HepG2 (cell line): ENCODE measurements at regions not wholly inside any gene's neighbourhood (a gene's known extent, or its start where the extent isn't known, plus 50 kb on each side); places are given as distances from the start of the nearest gene placed in this dataset.

ENCODE experiments used
- ARNTL ChIP-seq: sonication (generic); formaldehyde crosslinking; IDR thresholded peaks from 2 replicates; pipeline ENCODE4 v1.4.0; 2020; ENCODE audit warnings: mild to moderate bottlenecking, missing genetic modification reagents
- HDAC1 ChIP-seq: sonication (generic); formaldehyde crosslinking; IDR thresholded peaks from 2 replicates; pipeline ENCODE4 v1.5.1; 2020; ENCODE audit warnings: mild to moderate bottlenecking, missing genetic modification reagents
- KLF15 ChIP-seq: sonication (generic); formaldehyde crosslinking; IDR thresholded peaks from 2 replicates; pipeline ENCODE4 v1.8.1; 2023; ENCODE audit warnings: borderline replicate concordance, mild to moderate bottlenecking, inconsistent platforms, missing genetic modification reagents, mixed read lengths
- NKX3-1 ChIP-seq: sonication (generic); formaldehyde crosslinking; IDR thresholded peaks from 2 replicates; pipeline ENCODE4 v1.5.0; 2020; ENCODE audit warnings: missing genetic modification reagents
- SMARCC2 ChIP-seq: fragments of 450-650 bp; IDR thresholded peaks from 2 replicates; pipeline ENCODE4 v1.6.1; 2017; ENCODE audit warnings: antibody characterized with exemption, mild to moderate bottlenecking
- SP1 ChIP-seq, 2 experiments: fragments of 450-650 bp in 1 of 2; sonication (generic) in 1 of 2; formaldehyde crosslinking in 1 of 2; IDR thresholded peaks; 2 replicates each; pipeline versions ENCODE4 v1.4.0 to v1.6.1; 2016 to 2020; ENCODE audit warnings: missing genetic modification reagents in 1 of 2
- ZMAT3 ChIP-seq: sonication (generic); formaldehyde crosslinking; conservative IDR thresholded peaks from 2 replicates; pipeline ENCODE4 v1.7.0; 2021; ENCODE audit warnings: missing genetic modification reagents
- ZNF274 ChIP-seq: sonication (generic); formaldehyde crosslinking; IDR thresholded peaks from 2 replicates; pipeline ENCODE4 v1.5.1; 2020; ENCODE audit warnings: mild to moderate bottlenecking, missing genetic modification reagents
- ZNF333 ChIP-seq: sonication (generic); formaldehyde crosslinking; IDR thresholded peaks from 2 replicates; pipeline ENCODE4 v1.4.0; 2020; ENCODE audit warnings: mild to moderate bottlenecking, missing genetic modification reagents, borderline replicate concordance
- ZNF337 ChIP-seq: sonication (generic); formaldehyde crosslinking; IDR thresholded peaks from 2 replicates; pipeline ENCODE4 v1.5.1; 2020; ENCODE audit warnings: missing genetic modification reagents, low read depth, mild to moderate bottlenecking, borderline replicate concordance
- ZNF501 ChIP-seq: sonication (generic); formaldehyde crosslinking; IDR thresholded peaks from 2 replicates; pipeline ENCODE4 v1.5.1; 2020; ENCODE audit warnings: mild to moderate bottlenecking, moderate library complexity, missing genetic modification reagents
- ZNF7 ChIP-seq: IDR thresholded peaks from 2 replicates; pipeline ENCODE4 v1.6.1; 2016; ENCODE audit warnings: missing biosample characterization, missing genetic modification reagents
- TF ChIP-seq, protein P1 (sequence below): sonication (generic); formaldehyde crosslinking; IDR thresholded peaks from 2 replicates; pipeline ENCODE4 v1.4.0; 2020; ENCODE audit warnings: missing genetic modification reagents
- TF ChIP-seq, protein P2 (sequence below): sonication (generic); formaldehyde crosslinking; IDR thresholded peaks from 2 replicates; pipeline ENCODE4 v1.5.1; 2020; ENCODE audit warnings: mild to moderate bottlenecking, missing genetic modification reagents, moderate library complexity
- TF ChIP-seq, protein P3 (sequence below), 2 experiments: sonication (generic) in 1 of 2; formaldehyde crosslinking in 1 of 2; IDR thresholded peaks; 2 replicates each; pipeline versions ENCODE4 v1.6.1 to v1.9.0; 2014 to 2022; ENCODE audit warnings: antibody characterized with exemption in 1 of 2, borderline replicate concordance in 1 of 2, inconsistent platforms in 1 of 2, low read depth in 1 of 2, missing genetic modification reagents in 1 of 2
- TF ChIP-seq, protein P4 (sequence below): IDR thresholded peaks from 2 replicates; pipeline ENCODE4 v1.6.1; 2016; ENCODE audit warnings: low read depth, missing genetic modification reagents, missing compliant biosample characterization

DNA sequence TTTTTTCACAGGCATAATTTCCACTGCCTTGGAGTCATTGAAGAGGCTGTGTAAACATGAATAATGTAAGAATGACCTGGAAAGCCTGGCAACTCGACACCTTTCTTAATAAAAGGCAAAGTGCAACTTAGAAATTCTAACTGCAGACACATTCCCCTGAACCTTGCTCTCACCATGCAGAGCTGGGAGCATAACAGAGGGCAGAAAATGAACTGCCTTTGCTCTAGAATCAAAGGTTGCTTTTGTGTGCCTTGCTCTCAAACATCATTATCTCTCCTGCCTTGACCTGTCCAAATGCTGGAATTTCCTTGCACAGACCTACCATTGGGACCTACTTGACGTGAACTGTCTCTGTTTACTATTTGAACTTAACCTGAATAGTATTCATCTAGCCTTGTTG lies 462.0 kb upstream of the ZNF462 start (continued):
- TF ChIP-seq SP1 (IDR thresholded peaks at IDR 0.05) (no peak), SP1 (CRISPR knock-in tag; IDR thresholded peaks at IDR 0.05) (no peak), ZNF274 (CRISPR knock-in tag) (no peak), ZNF501 (CRISPR knock-in tag) (no peak), ZNF333 (CRISPR knock-in tag) (no peak), ARNTL (CRISPR knock-in tag) (no peak), KLF15 (CRISPR knock-in tag) (no peak), ZMAT3 (CRISPR knock-in tag) (no peak), NKX3-1 (CRISPR knock-in tag) (no peak), ZNF7 (no peak), HDAC1 (CRISPR knock-in tag) (peak; percentile 35; the same call in 1 of the 2 replicates), ZNF337 (no peak), SMARCC2 (no peak)
- TF ChIP-seq, protein P1, sequence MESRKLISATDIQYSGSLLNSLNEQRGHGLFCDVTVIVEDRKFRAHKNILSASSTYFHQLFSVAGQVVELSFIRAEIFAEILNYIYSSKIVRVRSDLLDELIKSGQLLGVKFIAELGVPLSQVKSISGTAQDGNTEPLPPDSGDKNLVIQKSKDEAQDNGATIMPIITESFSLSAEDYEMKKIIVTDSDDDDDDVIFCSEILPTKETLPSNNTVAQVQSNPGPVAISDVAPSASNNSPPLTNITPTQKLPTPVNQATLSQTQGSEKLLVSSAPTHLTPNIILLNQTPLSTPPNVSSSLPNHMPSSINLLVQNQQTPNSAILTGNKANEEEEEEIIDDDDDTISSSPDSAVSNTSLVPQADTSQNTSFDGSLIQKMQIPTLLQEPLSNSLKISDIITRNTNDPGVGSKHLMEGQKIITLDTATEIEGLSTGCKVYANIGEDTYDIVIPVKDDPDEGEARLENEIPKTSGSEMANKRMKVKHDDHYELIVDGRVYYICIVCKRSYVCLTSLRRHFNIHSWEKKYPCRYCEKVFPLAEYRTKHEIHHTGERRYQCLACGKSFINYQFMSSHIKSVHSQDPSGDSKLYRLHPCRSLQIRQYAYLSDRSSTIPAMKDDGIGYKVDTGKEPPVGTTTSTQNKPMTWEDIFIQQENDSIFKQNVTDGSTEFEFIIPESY (CRISPR knock-in tag), result no peak
- TF ChIP-seq, protein P2, sequence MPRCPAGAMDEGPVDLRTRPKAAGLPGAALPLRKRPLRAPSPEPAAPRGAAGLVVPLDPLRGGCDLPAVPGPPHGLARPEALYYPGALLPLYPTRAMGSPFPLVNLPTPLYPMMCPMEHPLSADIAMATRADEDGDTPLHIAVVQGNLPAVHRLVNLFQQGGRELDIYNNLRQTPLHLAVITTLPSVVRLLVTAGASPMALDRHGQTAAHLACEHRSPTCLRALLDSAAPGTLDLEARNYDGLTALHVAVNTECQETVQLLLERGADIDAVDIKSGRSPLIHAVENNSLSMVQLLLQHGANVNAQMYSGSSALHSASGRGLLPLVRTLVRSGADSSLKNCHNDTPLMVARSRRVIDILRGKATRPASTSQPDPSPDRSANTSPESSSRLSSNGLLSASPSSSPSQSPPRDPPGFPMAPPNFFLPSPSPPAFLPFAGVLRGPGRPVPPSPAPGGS (CRISPR knock-in tag), result no peak
- TF ChIP-seq, protein P3, sequence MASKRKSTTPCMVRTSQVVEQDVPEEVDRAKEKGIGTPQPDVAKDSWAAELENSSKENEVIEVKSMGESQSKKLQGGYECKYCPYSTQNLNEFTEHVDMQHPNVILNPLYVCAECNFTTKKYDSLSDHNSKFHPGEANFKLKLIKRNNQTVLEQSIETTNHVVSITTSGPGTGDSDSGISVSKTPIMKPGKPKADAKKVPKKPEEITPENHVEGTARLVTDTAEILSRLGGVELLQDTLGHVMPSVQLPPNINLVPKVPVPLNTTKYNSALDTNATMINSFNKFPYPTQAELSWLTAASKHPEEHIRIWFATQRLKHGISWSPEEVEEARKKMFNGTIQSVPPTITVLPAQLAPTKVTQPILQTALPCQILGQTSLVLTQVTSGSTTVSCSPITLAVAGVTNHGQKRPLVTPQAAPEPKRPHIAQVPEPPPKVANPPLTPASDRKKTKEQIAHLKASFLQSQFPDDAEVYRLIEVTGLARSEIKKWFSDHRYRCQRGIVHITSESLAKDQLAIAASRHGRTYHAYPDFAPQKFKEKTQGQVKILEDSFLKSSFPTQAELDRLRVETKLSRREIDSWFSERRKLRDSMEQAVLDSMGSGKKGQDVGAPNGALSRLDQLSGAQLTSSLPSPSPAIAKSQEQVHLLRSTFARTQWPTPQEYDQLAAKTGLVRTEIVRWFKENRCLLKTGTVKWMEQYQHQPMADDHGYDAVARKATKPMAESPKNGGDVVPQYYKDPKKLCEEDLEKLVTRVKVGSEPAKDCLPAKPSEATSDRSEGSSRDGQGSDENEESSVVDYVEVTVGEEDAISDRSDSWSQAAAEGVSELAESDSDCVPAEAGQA (IDR thresholded peaks at IDR 0.05; ENCODE audit: low read depth), result no peak
- TF ChIP-seq, protein P3 (CRISPR knock-in tag; IDR thresholded peaks at IDR 0.05; ENCODE audit: borderline replicate concordance), result no peak
- TF ChIP-seq, protein P4, sequence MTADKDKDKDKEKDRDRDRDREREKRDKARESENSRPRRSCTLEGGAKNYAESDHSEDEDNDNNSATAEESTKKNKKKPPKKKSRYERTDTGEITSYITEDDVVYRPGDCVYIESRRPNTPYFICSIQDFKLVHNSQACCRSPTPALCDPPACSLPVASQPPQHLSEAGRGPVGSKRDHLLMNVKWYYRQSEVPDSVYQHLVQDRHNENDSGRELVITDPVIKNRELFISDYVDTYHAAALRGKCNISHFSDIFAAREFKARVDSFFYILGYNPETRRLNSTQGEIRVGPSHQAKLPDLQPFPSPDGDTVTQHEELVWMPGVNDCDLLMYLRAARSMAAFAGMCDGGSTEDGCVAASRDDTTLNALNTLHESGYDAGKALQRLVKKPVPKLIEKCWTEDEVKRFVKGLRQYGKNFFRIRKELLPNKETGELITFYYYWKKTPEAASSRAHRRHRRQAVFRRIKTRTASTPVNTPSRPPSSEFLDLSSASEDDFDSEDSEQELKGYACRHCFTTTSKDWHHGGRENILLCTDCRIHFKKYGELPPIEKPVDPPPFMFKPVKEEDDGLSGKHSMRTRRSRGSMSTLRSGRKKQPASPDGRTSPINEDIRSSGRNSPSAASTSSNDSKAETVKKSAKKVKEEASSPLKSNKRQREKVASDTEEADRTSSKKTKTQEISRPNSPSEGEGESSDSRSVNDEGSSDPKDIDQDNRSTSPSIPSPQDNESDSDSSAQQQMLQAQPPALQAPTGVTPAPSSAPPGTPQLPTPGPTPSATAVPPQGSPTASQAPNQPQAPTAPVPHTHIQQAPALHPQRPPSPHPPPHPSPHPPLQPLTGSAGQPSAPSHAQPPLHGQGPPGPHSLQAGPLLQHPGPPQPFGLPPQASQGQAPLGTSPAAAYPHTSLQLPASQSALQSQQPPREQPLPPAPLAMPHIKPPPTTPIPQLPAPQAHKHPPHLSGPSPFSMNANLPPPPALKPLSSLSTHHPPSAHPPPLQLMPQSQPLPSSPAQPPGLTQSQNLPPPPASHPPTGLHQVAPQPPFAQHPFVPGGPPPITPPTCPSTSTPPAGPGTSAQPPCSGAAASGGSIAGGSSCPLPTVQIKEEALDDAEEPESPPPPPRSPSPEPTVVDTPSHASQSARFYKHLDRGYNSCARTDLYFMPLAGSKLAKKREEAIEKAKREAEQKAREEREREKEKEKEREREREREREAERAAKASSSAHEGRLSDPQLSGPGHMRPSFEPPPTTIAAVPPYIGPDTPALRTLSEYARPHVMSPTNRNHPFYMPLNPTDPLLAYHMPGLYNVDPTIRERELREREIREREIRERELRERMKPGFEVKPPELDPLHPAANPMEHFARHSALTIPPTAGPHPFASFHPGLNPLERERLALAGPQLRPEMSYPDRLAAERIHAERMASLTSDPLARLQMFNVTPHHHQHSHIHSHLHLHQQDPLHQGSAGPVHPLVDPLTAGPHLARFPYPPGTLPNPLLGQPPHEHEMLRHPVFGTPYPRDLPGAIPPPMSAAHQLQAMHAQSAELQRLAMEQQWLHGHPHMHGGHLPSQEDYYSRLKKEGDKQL (CRISPR knock-in tag), result no peak
